ENCODE measurements at regions not wholly inside any gene's neighbourhood (a gene's known extent, or its start where the extent isn't known, plus 50 kb on each side); places are given as distances from the start of the nearest gene placed in this dataset.
"Not testable (repeated sequence)": the region's sequence is repeated elsewhere in the genome, so short reads cannot be mapped to it uniquely, and the experiment has no call there.

GRCh38 chr20:41702647-41703046, 84.5 kb upstream of the CHD6 start:
- Histone ChIP-seq H3K36me3 (no peaks in the 10 kb centered on the region), H3K27me3 (ENCODE audit: low read depth) (no peaks in the 10 kb centered on the region)
- intact Hi-C loops (cut with DNase I): no loop called here

GRCh38 chr20:41701588-41702348, 83.6 kb upstream of the CHD6 start:
- ATAC-seq: no peak
- TF ChIP-seq CTCF (IDR thresholded peaks at IDR 0.05): no peak
- H3K27ac ChIP-seq: no peak overlapping the region

More at GRCh38 chr20:41702647-41703046, 84.5 kb upstream of the CHD6 start:
- no peak overlapping the region for H3K27ac ChIP-seq
- ATAC-seq (no peak), DNase-seq (no peak)
- H3K9me3 ChIP-seq: no peaks in the 10 kb centered on the region
- no peak overlapping the region for H3K4me3 ChIP-seq
- TF ChIP-seq CTCF (IDR thresholded peaks at IDR 0.05): no peak
- H3K4me1 ChIP-seq: no peaks in the 10 kb centered on the region

GRCh38 chr20:41699673-41700072, 81.5 kb upstream of the CHD6 start:
- H3K36me3 ChIP-seq; H3K27ac ChIP-seq; H3K4me1 ChIP-seq; intact Hi-C loops (cut with DNase I); DNase-seq; H3K9me3 ChIP-seq; ATAC-seq; H3K4me3 ChIP-seq; H3K27me3 ChIP-seq (ENCODE audit: low read depth): not testable (repeated sequence)

More at GRCh38 chr20:41701588-41702348, 83.6 kb upstream of the CHD6 start:
- intact Hi-C loops (cut with DNase I): no loop called here
- Histone ChIP-seq H3K9me3 (no peaks in the 10 kb centered on the region), H3K4me1 (no peaks in the 10 kb centered on the region), H3K36me3 (no peaks in the 10 kb centered on the region), H3K27me3 (ENCODE audit: low read depth) (no peaks in the 10 kb centered on the region), H3K4me3 (no peak overlapping the region)
- DNase-seq: no peak

DNA sequence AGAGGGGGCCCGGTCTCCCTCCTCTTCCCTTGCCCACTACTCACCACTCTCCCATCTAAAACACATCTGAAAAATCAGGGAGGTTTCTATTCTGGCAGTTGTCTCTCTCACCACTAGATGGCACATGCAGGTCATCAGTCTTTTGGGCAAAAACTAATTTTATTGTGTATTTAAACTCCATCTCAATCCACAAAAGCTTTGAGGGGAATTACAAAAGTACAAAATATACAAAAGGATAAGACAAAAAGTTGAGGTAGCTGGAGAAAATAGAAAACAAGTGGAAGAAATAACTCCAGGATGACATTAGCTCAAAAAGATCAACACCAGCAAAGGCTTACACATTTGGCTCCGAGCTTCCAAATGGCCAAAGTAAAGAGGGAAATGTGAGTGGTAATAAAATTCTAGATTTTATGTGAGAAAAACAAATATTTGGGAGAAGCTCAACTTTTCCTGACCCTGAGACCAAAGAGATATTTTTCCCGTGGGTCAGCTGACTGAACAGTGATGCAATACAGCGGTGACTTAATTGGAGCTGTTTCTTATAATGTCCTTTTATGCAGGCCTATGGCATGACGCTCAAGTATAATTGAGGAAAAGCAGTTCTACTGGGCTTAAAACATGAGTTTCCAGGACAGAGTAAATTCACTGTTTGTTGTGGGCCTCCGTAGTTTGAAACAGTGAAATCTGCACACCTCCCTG, 79.8 kb upstream of the CHD6 start:
- intact Hi-C loops (cut with DNase I): no loop called here
- peak; percentile 73 for TF ChIP-seq CTCF (IDR thresholded peaks at IDR 0.05)
- Histone ChIP-seq H3K27me3 (ENCODE audit: low read depth) (no peaks in the 10 kb centered on the region), H3K36me3 (no peaks in the 10 kb centered on the region), H3K27ac (no peak overlapping the region), H3K4me3 (no peak overlapping the region), H3K9me3 (no peaks in the 10 kb centered on the region), H3K4me1 (peaks cover 7% of the 10 kb centered on the region)
- DNase-seq (no peak), ATAC-seq (no peak)

DNA sequence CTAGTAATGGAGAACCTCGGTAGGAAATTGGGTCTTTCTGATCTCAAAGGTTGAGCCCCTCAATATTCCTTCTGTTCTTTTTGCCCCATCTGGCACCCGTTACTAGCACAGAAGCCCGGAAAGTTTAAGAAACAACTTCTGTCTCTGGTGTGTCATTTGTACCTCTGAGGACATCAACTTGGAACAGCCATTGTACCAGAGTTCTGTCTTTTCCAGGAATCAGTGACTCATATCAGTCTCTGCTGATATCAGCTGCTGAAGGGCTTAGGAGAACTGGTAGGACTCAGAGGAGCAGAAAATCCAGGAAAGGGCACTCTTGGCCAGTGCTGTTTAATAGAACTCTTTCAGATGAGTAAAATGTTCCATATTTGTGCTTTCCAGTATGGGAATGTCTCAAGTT, 78.3 kb upstream of the CHD6 start:
- no peaks in the 10 kb centered on the region for H3K9me3 ChIP-seq
- H3K27me3 ChIP-seq (ENCODE audit: low read depth): no peaks in the 10 kb centered on the region
- no peak overlapping the region for H3K4me3 ChIP-seq
- H3K36me3 ChIP-seq: no peaks in the 10 kb centered on the region
- no peak overlapping the region for H3K27ac ChIP-seq
- ATAC-seq (no peak), DNase-seq (no peak)
- intact Hi-C loops (cut with DNase I): no loop called here
- H3K4me1 ChIP-seq: peaks cover 11% of the 10 kb centered on the region
- TF ChIP-seq CTCF (IDR thresholded peaks at IDR 0.05): no peak

GRCh38 chr20:41694796-41695195, 76.6 kb upstream of the CHD6 start:
- intact Hi-C loops (cut with DNase I): no loop called here
- no peak overlapping the region for H3K27ac ChIP-seq
- H3K9me3 ChIP-seq: no peaks in the 10 kb centered on the region
- H3K4me3 ChIP-seq: no peak overlapping the region
- H3K4me1 ChIP-seq: peaks cover 11% of the 10 kb centered on the region
- TF ChIP-seq CTCF (IDR thresholded peaks at IDR 0.05): no peak
- DNase-seq: no peak
- ATAC-seq: no peak
- H3K27me3 ChIP-seq (ENCODE audit: low read depth): no peaks in the 10 kb centered on the region
- H3K36me3 ChIP-seq: no peaks in the 10 kb centered on the region
